Astrocyte of the spinal cord (primary cell): ENCODE measurements at regions not wholly inside any gene's neighbourhood (a gene's known extent, or its start where the extent isn't known, plus 50 kb on each side); places are given as distances from the start of the nearest gene placed in this dataset.

ENCODE experiments used
- DNase-seq: peaks from one replicate; pipeline ENCODE4 v3.0.0; 2011; ENCODE audit warnings: low read depth, low spot score
- H3K4me3 ChIP-seq: 2 replicates; pipeline ENCODE4 v1.5.1; 2011; ENCODE audit warnings: low read depth, mild to moderate bottlenecking, low read length, moderate library complexity
- in situ Hi-C: cut with HindIII; loops from 2 replicates; pipeline ENCODE4 v1.10.0; 2017; ENCODE audit warnings: low sequenced_read_pairs
- TF ChIP-seq, protein P1 (sequence below): IDR thresholded peaks from 2 replicates; pipeline ENCODE4 v1.5.1; 2012; ENCODE audit warnings: low read depth, mild to moderate bottlenecking, low read length, inconsistent platforms

DNA sequence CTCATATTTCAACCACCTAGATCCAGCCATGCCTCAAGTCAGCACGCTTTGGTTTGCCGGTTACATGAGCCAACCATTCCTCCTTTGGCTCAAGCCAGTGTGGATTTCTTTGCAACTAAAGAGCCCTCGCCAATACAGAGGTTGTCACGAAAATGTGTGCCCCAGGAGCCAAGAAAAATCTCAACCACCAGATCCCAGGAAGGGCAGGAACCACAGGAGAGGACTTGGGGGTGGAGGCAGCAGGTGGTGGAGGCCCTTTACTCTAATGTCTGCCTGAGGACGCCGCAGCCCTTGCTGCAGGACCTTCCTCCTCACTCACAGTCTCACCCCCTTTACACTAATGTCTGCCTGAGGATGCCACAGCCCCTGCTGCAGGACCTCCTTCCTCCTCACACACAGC, 144.8 kb upstream of the PHACTR3 start:
- no peak for DNase-seq
- in situ Hi-C loops, result no loop called here
- TF ChIP-seq, protein P1, sequence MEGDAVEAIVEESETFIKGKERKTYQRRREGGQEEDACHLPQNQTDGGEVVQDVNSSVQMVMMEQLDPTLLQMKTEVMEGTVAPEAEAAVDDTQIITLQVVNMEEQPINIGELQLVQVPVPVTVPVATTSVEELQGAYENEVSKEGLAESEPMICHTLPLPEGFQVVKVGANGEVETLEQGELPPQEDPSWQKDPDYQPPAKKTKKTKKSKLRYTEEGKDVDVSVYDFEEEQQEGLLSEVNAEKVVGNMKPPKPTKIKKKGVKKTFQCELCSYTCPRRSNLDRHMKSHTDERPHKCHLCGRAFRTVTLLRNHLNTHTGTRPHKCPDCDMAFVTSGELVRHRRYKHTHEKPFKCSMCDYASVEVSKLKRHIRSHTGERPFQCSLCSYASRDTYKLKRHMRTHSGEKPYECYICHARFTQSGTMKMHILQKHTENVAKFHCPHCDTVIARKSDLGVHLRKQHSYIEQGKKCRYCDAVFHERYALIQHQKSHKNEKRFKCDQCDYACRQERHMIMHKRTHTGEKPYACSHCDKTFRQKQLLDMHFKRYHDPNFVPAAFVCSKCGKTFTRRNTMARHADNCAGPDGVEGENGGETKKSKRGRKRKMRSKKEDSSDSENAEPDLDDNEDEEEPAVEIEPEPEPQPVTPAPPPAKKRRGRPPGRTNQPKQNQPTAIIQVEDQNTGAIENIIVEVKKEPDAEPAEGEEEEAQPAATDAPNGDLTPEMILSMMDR, result no peak
- no peak overlapping the region for H3K4me3 ChIP-seq

DNA sequence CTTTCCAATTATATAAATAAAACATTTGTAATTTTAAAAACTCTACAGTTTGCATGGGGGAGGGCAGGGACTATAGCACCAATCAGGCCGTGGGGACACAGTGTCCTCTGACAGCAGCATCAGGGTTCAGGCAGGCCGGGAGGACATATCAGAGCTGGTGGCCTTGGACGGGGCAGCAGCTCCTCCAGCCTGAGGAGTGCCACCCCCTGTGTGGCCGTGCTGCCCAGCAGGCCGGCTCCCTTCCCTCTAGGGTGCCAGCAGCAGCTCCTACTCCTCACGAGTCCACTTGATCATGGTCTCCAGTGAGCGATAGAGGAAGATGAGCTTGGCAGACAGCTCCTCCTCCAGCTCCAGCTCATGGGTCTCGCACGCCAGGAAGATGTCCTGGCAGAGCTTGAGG, 144.0 kb upstream of the PHACTR3 start:
- TF ChIP-seq, protein P1, result no peak
- in situ Hi-C loops, result no loop called here
- no peak overlapping the region for H3K4me3 ChIP-seq
- DNase-seq, result no peak

DNA sequence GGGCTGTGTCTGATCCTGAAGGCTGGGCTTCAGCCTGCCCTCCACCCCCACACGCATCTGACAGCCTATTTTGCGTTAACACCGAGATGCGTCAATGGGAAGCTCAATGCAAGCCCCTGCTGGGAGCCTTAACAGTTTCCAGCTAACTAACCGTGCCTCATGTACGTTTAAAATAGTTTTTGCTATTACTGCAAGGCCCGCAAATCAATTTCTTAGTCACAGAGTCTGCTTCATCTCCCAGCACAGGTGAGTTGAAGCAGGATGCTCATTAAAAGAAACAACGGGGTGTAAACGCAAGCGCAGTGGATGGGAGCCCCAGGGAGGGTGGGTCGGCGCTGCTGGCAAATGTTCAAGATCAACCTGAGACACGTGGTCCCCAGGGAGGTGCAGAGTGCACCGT, 142.8 kb upstream of the PHACTR3 start:
- no peak for DNase-seq

DNA sequence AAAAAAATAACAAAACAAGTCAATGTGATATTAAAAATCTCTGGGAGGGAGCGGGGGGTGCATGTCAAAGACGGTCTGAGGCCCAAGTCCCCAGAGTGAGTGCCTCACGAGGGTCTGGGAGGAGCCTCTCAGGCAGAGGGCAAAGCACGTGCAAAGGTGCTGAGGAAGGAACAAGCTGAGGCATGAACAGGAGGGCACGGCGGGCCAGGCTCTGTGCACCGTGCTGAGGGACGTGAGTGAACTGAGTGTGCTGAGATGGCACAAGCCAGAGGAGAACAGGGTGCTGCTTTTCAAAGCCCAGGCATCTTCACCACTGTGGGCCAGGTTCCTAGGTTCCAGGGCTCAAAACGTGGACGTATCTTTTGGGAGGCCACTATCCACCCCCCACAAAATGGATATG, 142.1 kb upstream of the PHACTR3 start:
- TF ChIP-seq, protein P1, result no peak
- DNase-seq, result no peak
- in situ Hi-C loops, result no loop called here
- no peak overlapping the region for H3K4me3 ChIP-seq

More for the DNA sequence above, 142.8 kb upstream of the PHACTR3 start:
- TF ChIP-seq, protein P1, result no peak
- H3K4me3 ChIP-seq, result no peak overlapping the region
- in situ Hi-C loops, result no loop called here

DNA sequence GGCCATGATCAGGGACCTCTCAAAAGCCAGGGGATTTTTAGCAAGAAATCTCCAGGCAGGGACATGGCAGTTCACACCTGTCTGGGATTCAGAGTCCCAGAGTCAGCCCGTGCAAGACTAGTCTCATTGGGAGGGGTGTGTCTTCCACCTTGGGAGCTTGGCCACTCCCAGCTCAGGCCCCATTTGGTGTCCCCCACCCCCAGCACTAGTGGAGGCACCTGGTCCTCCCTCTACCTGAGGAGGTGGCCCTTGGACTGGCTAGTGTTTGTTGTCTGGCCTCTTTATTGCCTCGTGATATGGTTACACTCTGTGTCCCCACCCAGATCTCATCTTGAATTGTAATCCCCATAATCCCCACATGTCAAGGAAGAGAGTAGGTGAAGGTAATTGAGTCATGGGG, 140.8 kb upstream of the PHACTR3 start:
- no peak for DNase-seq
- TF ChIP-seq, protein P1, result no peak
- in situ Hi-C loops, result no loop called here

DNA sequence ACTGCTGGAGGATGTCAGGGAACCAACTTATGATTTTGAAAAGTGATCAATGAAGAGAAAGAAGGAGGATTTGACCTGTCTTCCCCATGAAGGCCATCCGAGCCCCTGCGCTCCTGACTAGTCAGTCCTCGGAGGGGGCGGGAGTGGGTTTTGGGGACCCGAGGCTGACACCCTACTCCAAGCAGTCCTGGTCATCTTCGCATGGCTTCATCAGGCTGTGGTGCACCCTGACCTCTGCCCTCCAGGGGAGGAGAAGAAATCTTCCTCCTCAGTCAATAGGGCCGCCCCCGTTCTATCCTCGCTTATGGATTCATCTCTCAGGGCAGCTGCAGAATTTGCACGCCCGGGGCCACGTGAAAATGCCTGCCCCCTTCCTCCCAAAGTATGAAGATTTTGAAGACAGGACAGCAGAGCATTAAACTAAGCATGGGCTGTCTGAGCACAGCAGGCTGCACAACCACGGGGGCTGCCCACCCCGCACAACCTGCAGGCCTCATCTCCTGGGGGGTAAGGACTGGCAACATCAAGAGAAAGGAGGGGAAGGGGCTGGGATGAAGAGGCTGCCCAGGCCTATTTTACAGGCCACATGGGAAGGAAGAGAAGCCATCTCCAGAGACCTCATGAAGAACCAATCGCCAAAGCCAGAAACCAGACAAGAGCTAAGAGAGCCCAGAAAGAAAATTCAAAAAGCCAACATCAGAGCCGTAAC, 138.1 kb upstream of the PHACTR3 start:
- DNase-seq, result no peak
- H3K4me3 ChIP-seq, result no peak overlapping the region
- in situ Hi-C loops, result no loop called here
- TF ChIP-seq, protein P1, result no peak

More for the DNA sequence above, 140.8 kb upstream of the PHACTR3 start:
- H3K4me3 ChIP-seq, result no peak overlapping the region

DNA sequence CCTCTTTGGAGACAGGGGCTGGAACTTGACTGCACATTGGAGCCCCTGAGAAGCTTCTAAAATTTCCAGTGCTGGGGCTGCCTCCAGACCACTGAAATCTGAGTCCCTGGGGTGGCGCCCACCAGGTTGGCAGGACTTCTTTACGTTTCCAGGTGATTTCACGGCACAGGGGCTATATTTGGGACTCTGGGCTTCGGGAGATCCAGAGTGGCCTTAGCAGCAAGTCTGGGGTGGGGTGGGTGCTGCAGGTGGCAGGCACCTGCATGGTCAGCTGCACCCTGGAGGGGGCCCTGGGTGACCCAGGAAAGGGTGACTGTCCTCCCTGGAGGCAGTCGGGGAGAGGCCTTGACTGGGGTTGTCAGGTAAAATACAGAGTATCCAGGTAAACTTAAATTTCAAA, 135.5 kb upstream of the PHACTR3 start:
- TF ChIP-seq, protein P1, result no peak
- DNase-seq, result no peak
- in situ Hi-C loops, result no loop called here
- no peak overlapping the region for H3K4me3 ChIP-seq
